Urothelium cell line (cell line): ENCODE measurements at regions not wholly inside any gene's neighbourhood (a gene's known extent, or its start where the extent isn't known, plus 50 kb on each side); places are given as distances from the start of the nearest gene placed in this dataset.
"Not testable (repeated sequence)": the region's sequence is repeated elsewhere in the genome, so short reads cannot be mapped to it uniquely, and the experiment has no call there.

Source experiments
- DNase-seq: peaks from one replicate; pipeline ENCODE4 v3.0.0; 2011; ENCODE audit warnings: low spot score, mixed read lengths
- FAIRE-seq: peaks from 2 replicates; lab custom pipeline; 2011; peaks lifted over from hg19 to GRCh38; lab: Jason Lieb, UNC

GRCh38 chr14:34381304-34381703 lies 80.7 kb downstream of the SPTSSA start:
- FAIRE-seq, DNase-seq: not testable (repeated sequence)

DNA sequence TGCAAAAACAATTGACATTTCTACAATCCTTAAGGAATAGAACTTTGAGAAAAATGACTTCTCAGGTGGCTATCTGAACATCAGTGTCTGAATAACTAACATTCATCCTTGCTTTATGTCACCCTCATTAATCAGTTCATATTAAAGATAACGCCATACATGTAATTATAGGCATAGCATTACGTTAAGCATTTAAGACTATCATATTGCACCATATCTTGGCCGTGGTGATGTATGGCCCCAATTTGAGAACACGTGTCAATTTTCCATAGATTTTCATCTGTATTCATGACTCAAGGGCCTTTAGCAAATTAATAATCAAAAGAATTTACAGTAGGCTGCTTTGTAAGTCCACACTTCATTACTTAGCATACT lies 81.6 kb downstream of the SPTSSA start:
- DNase-seq (no peak), FAIRE-seq (no peak)

GRCh38 chr14:34379816-34380470 lies 82.1 kb downstream of the SPTSSA start:
- DNase-seq (no peak), FAIRE-seq (no peak)

- FAIRE-seq, result no peak
- no peak for DNase-seq
Measured at GRCh38 chr14:34376649-34377267, 85.3 kb downstream of the SPTSSA start.

- DNase-seq (no peak), FAIRE-seq (no peak)
Measured at GRCh38 chr14:34374998-34375740, 86.9 kb downstream of the SPTSSA start.

DNA sequence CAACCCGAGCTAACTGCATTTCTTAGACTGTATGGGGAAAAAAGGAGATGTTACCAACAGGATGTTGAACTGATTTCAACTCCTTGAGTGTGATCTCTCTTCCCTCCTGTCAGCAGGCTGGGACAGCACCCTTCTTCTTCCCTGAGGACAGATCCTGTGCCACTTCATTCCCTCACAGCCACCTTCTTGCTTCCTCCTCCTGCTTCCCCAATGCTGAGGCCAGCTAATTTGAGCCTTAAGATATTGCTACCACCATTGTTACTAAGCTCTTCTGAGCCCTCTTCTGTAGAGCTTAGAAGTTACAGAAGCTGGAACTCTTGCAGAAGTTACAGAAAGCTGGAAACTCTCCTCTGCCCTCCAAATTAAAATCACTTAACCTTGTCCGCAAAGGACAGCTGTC lies 88.8 kb downstream of the SPTSSA start:
- no peak for FAIRE-seq
- DNase-seq, result no peak

DNA sequence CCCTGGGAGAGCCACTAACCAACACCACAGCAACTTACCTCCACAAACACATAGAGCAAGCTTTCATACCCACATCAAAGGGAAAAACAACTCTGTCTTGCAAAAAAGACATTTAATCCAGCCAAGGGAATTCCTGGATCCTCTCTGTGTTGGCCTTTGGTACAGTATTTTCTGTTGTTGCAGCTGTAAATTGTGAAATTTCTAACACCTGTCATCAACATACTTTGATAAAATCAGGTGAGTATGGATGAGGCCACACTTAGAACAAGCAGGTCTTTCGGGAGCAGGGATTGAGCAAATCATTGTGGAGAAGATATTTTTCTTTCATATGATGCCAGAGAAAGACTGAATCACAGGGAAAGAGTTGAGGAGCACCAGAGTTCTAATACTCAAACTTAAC lies 89.3 kb downstream of the SPTSSA start:
- DNase-seq (no peak), FAIRE-seq (no peak)

- FAIRE-seq, result no peak
- DNase-seq, result no peak
Measured at GRCh38 chr14:34369648-34370030, 92.4 kb downstream of the SPTSSA start.

DNA sequence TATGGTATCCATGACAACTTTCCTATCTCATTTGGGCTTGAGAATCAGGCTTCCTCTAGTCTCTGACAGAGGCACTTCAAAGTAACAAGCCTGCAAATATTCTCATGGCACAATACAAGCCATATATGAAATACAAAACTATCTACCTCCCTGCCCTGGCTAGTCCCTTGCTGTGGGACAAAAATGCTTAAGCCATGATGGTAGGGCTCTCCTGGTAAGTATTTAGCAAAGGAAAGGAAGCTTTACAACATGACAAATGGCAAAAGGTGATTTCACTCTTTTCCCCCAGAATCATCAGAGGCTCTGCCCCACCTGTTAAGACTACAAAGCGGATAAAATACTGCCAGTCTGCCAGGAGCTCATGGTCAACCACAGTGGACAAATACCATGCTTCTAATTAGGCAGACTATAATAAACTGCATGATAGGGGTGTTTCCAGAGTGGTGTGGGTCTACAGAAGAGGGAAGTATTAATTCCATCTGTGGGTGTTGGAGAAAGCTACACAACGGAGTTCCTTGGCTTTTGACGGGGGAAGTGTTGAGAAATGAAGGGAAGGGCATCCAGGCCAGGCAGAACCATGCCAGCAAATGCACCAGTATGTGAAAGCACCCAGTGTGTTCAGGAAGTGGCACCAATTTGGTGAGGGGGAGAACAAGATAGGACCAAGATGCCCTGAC lies 92.9 kb downstream of the SPTSSA start:
- DNase-seq (no peak), FAIRE-seq (no peak)

GRCh38 chr14:34368115-34368970 lies 93.7 kb downstream of the SPTSSA start:
- FAIRE-seq (no peak), DNase-seq (no peak)

GRCh38 chr14:34365309-34365915 lies 96.6 kb downstream of the SPTSSA start:
- DNase-seq (no peak), FAIRE-seq (no peak)

- FAIRE-seq (no peak), DNase-seq (no peak)
Measured at GRCh38 chr14:34364201-34364600, 97.8 kb downstream of the SPTSSA start.

DNA sequence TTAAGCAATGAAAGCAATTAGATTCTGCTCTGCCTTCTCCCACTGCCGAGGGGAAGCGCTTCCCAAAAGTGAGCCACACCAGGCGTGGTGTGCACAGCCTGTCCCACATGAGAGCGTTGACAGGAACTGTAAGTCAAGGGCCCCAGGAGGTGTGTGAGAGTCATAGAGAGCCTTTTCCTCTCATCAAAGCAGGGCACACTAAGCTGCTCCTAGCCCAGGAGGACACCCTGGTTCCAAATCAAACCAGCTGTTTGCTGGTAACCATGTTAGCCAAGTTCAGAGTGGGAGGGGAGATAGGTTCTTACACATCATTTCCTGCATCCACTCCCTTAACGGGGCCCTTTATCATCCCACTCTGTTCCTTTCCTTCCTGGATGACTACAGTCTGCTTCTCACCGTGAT lies 98.3 kb downstream of the SPTSSA start:
- no peak for DNase-seq
- no peak for FAIRE-seq

GRCh38 chr14:34362641-34363251 lies 99.3 kb downstream of the SPTSSA start:
- DNase-seq, result no peak
- FAIRE-seq, result no peak

DNA sequence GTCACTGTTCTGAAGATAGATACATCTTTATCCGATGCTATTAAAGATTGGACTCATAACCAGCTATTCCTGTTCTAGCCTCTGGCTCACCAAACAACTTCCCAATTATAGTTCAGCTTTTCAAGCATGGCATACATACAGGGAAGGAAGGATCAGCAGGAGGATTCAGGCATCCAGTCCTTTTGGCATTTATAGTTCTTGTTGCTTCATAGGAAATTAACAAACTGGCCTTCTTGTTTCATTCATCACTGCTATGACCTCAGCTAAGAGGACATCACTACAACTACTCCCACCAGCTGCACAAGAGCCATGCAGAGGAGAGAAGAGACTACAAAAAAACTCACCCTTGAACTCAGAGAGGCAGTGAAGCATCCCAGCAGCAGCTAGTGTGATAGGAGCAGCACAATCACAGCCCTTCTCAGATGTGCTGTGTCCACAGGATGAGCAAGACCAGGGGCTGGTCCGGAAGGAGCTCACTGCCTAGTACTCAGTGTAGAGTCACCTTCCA lies 100.5 kb downstream of the SPTSSA start:
- FAIRE-seq, result no peak
- DNase-seq, result no peak

DNA sequence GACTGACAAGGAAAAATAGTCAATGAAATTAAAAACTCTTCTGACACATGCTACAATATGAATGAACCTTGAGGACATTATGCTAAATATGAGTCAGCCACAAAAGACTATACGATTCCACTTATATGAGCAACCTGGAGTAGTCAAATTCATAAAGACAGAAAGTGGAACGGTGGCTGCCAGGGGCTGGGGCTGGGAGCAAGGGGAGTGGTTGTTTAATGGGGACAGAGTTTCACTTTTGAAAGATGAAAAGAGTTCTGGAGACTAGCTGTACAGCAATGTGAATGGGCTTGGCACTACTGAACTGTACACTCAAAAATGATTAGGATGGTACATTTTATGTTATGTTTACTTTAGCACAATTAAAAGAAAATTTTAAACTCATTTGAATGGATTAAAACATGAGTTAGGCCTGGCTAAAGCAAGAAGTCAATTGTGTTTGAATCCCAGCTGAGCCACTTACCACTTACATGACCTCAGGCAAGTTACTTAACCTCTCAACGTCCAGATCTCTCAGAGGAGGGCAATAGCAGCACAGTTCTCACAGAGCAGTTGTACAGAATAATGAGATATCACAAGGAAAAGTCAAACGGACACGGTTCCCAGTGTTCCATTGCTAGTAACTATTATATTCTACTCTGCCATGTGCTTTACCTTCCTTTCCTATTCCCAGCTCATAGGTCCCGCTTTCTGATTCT lies 102.5 kb downstream of the SPTSSA start:
- DNase-seq (no peak), FAIRE-seq (no peak)

GRCh38 chr14:34356264-34356654 lies 105.8 kb downstream of the SPTSSA start:
- no peak for DNase-seq
- no peak for FAIRE-seq

DNA sequence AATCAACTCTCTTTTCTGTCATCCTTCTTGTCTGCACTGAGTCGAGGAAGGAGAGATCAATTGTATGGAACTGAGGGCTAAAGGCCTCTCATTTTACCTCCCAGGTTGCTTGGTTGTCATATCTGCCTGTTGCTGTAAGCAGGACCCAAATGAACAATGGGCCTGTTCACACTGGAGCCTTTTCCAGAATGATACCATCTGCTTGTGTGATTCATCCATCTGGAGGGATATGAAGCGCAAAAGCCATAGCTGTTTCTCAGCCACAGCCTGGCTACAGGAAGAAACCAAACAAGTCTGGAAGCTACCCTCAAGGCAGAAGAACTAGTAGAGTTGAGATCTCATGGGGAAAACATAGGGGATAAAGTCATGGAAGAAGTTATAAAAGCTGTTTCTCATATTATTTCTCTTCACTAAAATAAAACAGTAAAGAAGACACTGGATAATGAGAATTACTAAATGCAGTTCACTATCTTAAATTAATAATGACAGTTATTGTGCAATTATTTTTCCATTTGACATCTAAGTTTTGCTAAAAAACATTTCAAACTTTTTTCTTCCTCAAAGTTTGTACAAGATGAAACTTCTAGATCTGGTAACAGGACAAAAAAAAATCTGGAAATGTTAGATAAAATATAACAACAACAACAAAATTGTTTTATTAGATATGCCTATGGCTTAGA lies 106.3 kb downstream of the SPTSSA start:
- DNase-seq (peak; percentile 27), FAIRE-seq (no peak)

DNA sequence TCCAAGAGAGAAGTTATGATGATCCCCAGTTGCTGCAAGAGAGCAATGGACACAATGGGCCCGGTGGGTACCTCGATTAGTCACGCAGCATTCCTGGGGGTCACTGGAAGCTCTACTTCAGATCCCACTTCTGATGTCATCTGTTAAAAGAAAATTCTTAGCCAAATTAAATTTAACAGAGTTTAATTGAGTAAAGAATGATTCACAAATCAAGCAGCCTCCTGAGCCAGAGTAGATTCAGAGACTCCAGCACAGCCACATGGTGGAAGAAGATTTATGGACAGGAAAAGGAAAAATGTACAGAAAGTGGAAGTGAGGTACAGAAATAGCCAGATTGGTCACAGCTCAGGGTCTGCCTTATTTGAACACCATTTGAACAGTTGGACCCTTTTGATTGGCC lies 107.5 kb downstream of the SPTSSA start:
- no peak for FAIRE-seq
- DNase-seq, result no peak
